HG02798 (cell line): ENCODE measurements at regions not wholly inside any gene's neighbourhood (a gene's known extent, or its start where the extent isn't known, plus 50 kb on each side); places are given as distances from the start of the nearest gene placed in this dataset.
"Not testable (repeated sequence)": the region's sequence is repeated elsewhere in the genome, so short reads cannot be mapped to it uniquely, and the experiment has no call there.

Experiments used
- ATAC-seq: cut with Tn5 transposase; IDR thresholded peaks from one replicate; pipeline ENCODE4 v1.9.1; 2021; ENCODE audit warnings: mild to moderate bottlenecking; ENCODE audit not compliant: unreplicated experiment, poor library complexity

GRCh38 chr3:28994161-28994905 lies 286.5 kb upstream of the RBMS3 start:
- ATAC-seq = no peak

DNA sequence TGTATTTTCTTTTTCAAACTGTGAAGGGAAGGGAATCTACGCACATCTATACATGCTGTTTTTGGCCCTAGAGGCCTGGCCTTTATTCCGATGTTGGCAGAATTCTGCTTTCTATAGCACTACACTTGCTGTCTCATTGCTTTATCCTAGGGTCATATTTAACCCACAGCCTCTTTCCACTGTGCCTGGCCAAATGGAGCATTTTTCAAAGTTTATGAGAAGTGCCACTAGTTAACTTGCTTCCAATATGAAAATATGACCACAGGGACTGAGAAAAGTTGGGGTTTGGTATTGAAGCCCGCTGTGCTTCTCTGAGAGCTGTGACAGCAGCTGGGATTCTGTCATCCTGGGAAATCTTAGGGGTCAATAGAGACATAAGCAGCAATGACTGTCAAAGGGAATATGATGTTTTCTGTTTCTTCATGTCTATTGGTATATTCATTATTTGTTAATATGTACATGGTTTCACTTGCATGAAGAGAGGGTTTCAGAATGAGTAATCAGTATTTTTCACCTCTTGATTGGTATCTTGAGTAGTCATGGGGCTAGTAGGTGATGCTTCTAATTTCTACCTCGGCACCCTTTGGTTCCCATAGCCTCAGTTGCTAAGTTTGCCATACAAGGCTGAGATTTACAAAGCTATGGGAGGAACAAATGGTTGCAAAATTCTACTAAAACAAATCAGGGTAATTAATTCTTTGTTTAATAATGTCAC lies 275.8 kb upstream of the RBMS3 start:
- peak; percentile 98 for ATAC-seq

DNA sequence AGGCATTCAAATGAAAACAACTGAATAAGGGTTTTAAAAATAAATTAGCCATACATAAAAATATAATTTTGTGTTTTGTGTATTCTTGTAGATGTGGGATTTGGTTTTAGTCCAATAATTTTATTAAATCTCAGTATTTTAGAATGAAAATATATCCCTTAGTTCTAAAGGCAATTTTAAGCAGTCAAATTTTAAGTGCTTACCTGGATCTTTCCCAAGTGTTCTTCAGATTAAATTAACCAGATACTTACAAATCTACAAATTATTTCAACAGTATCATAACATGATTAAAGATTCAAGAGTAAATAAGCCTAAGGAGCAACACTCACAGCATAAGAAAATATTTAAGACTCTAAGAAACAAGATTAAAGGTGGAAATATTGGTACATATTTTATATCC lies 275.0 kb upstream of the RBMS3 start:
- ATAC-seq = no peak

DNA sequence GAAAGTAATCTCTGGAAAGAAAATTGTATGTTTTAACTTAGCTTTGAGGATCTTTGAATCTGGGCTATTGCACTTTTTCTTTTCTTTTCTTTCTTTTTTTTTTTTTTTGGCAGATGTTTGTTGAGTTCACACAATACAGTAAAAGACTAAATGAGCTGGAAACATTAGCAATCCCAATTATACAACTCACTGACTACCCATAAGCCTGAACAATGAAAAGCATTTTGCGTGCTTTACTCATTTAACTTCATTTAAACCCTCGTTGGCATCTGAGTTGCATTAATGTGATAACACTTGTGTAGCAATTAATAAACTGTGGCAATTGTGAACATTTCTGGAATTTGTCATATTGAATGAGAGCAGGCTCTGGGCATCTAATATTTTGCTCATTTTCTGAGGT lies 269.4 kb upstream of the RBMS3 start:
- no peak for ATAC-seq

GRCh38 chr3:29011966-29012365 lies 268.9 kb upstream of the RBMS3 start:
- ATAC-seq = no peak

- ATAC-seq = no peak
Observed at GRCh38 chr3:29022976-29023375, 257.9 kb upstream of the RBMS3 start.

GRCh38 chr3:29026286-29026685 lies 254.6 kb upstream of the RBMS3 start:
- ATAC-seq = peak; percentile 93

GRCh38 chr3:29026959-29027358 lies 253.9 kb upstream of the RBMS3 start:
- no peak for ATAC-seq

DNA sequence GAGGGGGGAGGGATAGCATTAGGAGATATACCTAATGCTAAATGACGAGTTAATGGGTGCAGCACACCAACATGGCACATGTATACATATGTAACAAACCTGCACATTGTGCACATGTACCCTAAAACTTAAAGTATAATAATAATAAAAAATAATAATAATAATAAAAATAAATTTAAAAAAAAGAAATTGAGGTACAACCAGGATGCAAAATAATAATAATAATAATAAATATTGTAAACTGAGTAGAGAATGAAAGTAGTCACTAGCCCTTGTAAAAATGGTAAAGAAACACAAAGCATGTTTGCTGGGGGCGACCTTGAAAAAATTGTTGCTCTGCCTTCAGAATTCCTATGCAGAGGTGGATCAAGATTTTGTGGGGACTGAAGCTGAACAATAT lies 249.7 kb upstream of the RBMS3 start:
- not testable (repeated sequence) for ATAC-seq

- no peak for ATAC-seq
Observed at GRCh38 chr3:29033511-29033910, 247.4 kb upstream of the RBMS3 start.

DNA sequence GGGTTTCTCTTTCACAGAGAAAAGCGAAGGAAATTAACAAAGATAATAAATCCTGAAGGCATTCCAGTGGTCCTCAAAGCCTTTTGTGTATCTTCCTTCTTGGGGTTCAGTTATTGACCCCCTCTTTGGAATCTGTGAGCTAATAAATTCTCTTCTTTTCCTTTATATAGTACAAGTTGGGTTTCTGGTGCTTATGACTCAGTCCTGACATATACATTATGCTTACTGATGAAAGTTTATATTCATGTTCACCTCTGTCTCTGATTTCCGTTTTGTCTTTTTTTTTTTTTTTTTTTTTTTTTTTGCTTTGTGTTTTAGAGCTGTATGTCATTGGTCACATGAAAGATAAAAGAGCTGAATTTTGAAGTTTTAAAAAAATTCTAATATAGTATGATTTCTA lies 230.7 kb upstream of the RBMS3 start:
- no peak for ATAC-seq

GRCh38 chr3:29057326-29057725 lies 223.5 kb upstream of the RBMS3 start:
- ATAC-seq = no peak

DNA sequence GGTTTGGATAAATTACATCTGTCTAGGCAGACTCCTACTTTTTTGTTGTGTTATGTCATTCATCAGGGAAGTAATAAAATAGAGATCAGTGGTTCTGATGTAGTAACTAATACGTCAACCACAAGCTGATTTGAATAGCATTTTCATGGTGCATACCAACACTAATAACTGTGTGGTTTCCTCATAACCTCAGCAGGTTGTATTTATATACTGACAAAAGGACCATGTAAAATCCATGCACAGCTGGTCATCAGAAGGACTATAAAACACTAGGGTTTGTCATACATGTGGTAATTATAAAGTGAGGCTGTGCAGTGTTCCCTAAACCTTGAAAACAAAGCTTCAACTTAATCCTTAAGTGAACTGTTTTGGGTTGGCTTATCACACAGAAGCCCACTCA lies 216.8 kb upstream of the RBMS3 start:
- ATAC-seq = no peak

DNA sequence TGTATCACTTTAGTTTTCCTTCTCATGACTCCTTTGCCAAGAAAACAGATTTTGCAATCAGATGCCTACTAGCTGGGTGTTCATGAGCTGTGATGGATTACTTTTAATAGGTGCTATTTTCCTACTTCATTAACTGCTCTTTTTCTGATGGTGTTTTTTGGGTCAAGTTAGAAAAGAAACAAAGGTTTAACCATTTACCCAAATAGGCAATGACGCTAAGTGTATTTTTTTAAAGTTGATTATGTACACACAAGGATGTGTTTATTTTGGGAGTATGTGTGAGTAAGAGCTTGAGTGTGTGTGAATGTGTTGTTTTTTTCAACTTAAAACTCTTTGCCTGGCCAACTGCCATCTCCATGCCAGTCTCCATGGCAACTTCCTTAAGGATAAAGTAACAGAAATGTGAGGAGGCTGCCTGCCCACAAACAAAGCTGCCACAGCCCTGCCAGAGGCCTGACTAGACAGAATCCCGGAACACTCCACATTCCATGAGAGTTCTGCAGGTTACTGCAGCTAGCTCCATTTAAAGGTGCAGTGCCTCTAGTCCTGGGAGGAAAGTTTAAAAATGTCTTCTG lies 215.6 kb upstream of the RBMS3 start:
- ATAC-seq = no peak

GRCh38 chr3:29067007-29067406 lies 213.9 kb upstream of the RBMS3 start:
- no peak for ATAC-seq

DNA sequence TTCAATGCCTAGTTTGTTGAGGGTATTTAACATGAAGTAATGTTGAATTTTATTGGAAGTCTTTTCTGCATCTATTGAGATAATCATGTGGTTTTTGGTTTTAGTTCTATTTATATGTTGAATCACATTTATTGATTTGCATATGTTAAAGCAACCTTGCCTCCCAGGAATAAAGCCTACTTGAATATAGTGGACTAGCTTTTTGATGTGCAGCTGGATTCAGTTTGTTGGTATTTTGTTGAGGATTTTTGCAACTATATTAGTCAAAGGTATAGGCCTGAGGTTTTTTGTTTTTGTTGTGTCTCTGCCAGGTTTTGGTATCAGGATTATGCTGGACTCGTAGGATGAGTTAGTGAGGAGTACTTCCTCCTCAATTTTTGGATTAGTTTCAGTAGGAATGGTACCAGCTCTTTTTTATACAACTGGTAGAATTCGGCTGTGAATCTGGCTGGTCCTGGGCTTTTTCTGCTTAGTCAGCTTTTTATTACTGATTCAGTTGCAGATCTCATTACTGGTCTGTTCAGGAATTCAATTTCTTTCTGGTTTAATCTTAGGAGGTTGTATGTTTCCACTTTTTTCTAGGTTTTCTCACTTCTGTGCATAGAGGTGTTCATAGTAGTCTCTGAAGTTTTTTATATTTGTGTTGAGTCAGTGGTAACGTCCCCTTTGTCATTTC lies 209.8 kb upstream of the RBMS3 start:
- ATAC-seq = no peak

- ATAC-seq = no peak
Observed at GRCh38 chr3:29072611-29073010, 208.3 kb upstream of the RBMS3 start.

DNA sequence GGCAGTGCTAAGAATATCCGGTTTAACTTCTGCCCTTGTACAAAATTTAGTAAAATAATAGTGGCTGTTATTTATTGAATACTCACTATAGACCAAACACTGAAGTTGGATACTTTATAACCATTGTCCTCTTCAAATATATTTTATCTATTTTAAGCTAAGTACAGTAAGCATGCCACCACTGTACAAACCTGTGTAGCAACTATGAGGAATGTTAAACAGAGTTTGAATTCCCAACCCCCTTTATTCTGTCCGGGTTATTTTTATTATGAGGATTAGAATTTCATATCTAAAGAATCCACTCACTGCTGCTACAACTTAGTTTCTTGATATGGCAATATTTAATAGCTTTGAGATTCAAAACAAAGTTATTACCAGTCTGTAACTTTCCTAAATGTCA lies 203.5 kb upstream of the RBMS3 start:
- no peak for ATAC-seq

- no peak for ATAC-seq
Observed at GRCh38 chr3:29079358-29079757, 201.5 kb upstream of the RBMS3 start.

DNA sequence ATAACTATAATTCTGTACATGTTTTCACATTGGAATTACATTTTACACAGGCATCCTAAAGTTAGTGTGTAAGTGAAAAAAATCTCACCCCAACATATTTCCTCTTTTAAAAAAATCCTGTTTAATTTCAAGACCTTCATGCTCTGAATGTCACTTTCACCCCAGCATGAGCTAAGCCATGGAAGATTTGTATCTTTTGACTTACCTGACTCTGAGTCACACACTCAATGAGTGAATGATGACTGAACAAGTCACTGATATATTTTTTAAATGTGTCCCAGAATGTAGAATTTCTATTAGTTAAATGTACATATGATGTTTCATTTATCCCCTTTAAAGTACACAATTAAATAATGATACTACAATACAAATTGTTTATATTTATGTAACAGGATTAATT lies 199.9 kb upstream of the RBMS3 start:
- no peak for ATAC-seq

DNA sequence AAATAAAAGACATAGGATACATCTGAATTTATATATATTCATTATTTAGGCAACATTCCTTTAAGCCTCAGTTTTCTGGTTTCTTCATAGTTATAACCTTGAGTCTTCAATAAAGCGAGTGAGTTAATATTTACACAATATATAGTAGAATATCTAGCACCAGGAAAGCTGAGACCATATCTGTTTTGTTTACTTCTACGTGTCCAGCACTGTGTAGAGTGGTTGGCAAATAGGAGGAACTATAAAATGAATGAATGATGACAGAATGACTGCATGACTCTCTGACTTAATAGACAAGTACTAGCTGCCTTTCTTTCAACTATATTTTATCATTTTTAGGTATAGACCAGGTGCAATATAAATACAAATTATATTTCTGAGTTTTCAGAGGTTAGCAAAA lies 197.8 kb upstream of the RBMS3 start:
- no peak for ATAC-seq
